ENCODE measurements at regions not wholly inside any gene's neighbourhood (a gene's known extent, or its start where the extent isn't known, plus 50 kb on each side); places are given as distances from the start of the nearest gene placed in this dataset.

GRCh38 chr7:94059746-94060145 lies 55.6 kb upstream of the BET1 start:
- intact Hi-C loops (cut with DNase I) = no loop called here
- DNase-seq = peak in 1 of 5 donors; percentile 25
- Histone ChIP-seq H3K36me3 (ENCODE audit: control insufficient read depth in 2 of 3, insufficient read depth in 3 of 3, low read length in 3 of 3) (no peaks in the 10 kb centered on the region), H3K9me3 (ENCODE audit: control insufficient read depth in 2 of 3, insufficient read depth in 1 of 3, low read length in 3 of 3) (no peaks in the 10 kb centered on the region), H3K4me1 (ENCODE audit: control insufficient read depth in 2 of 3, insufficient read depth in 2 of 3, low read depth in 1 of 3, low read length in 3 of 3) (no peaks in the 10 kb centered on the region), H3K9ac (ENCODE audit: low read length in 3 of 3) (no peak overlapping the region), H3K27me3 (ENCODE audit: control insufficient read depth, insufficient read depth, low read length) (no peaks in the 10 kb centered on the region), H3K27ac (ENCODE audit: low read depth in 2 of 2, low read length in 2 of 2) (no peak overlapping the region), H3K4me3 (ENCODE audit: low read length in 3 of 3) (no peak overlapping the region)
- no peak for FAIRE-seq
- no peak for TF ChIP-seq CTCF (IDR thresholded peaks at IDR 0.05; ENCODE audit: borderline replicate concordance, extremely low read depth, insufficient read depth)

DNA sequence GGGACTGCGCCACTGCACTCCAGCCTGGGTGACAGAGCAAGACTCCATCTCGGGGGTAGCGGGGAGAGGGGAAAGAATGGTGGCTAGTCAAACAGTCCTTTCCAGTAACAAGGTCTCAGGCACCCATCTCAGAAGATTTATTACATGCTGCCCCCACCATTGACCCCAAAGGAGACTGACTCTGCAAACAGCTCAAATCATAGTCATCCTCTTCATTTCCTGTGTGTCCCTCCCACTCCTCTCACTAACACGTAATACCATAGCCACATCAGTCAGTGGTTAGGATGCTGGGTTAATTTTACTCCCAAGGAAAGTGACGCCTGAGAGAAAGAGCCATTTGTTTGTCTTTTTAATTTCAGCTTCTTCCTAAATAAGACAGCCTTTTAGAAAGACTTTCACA lies 56.6 kb upstream of the BET1 start:
- no peak for TF ChIP-seq CTCF (IDR thresholded peaks at IDR 0.05; ENCODE audit: borderline replicate concordance, extremely low read depth, insufficient read depth)
- DNase-seq = peak in 4 of 5 donors; percentile 85 to 93 (median 90)

DNA sequence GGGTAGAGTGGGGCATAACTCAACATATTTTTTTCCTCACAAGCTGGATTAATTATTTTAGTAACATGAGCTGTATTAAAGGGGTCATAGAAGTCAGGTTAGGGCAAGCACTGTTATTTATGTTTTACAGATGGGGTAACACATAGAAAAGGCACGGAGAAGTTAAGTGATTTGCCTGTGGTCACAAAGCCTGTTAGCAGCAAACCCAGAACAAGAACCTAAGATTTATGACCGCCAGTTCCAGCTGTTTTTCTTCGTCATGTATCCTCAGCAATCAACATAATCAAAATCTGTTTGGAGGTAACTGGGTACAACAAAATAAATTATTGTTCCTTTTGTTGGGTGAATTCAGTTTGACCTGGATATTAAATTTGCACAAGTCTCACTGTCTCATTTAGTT lies 57.2 kb upstream of the BET1 start:
- Histone ChIP-seq H3K36me3 (ENCODE audit: control insufficient read depth in 2 of 3, insufficient read depth in 3 of 3, low read length in 3 of 3) (no peaks in the 10 kb centered on the region), H3K9me3 (ENCODE audit: control insufficient read depth in 2 of 3, insufficient read depth in 1 of 3, low read length in 3 of 3) (no peaks in the 10 kb centered on the region), H3K4me3 (ENCODE audit: low read length in 3 of 3) (no peak overlapping the region), H3K27ac (ENCODE audit: low read depth in 2 of 2, low read length in 2 of 2) (no peak overlapping the region), H3K4me1 (ENCODE audit: control insufficient read depth in 2 of 3, insufficient read depth in 2 of 3, low read depth in 1 of 3, low read length in 3 of 3) (no peaks in the 10 kb centered on the region), H3K9ac (ENCODE audit: low read length in 3 of 3) (no peak overlapping the region), H3K27me3 (ENCODE audit: control insufficient read depth, insufficient read depth, low read length) (no peaks in the 10 kb centered on the region)
- intact Hi-C loops (cut with DNase I) = no loop called here
- peak in 2 of 5 donors; percentile 29 to 33 for DNase-seq
- TF ChIP-seq CTCF (IDR thresholded peaks at IDR 0.05; ENCODE audit: borderline replicate concordance, extremely low read depth, insufficient read depth) = no peak
- FAIRE-seq = no peak

More for the DNA sequence above, 56.6 kb upstream of the BET1 start:
- Histone ChIP-seq H3K4me1 (ENCODE audit: control insufficient read depth in 2 of 3, insufficient read depth in 2 of 3, low read depth in 1 of 3, low read length in 3 of 3) (no peaks in the 10 kb centered on the region), H3K36me3 (ENCODE audit: control insufficient read depth in 2 of 3, insufficient read depth in 3 of 3, low read length in 3 of 3) (no peaks in the 10 kb centered on the region), H3K4me3 (ENCODE audit: low read length in 3 of 3) (no peak overlapping the region), H3K27me3 (ENCODE audit: control insufficient read depth, insufficient read depth, low read length) (no peaks in the 10 kb centered on the region), H3K27ac (ENCODE audit: low read depth in 2 of 2, low read length in 2 of 2) (no peak overlapping the region), H3K9me3 (ENCODE audit: control insufficient read depth in 2 of 3, insufficient read depth in 1 of 3, low read length in 3 of 3) (no peaks in the 10 kb centered on the region), H3K9ac (ENCODE audit: low read length in 3 of 3) (no peak overlapping the region)
- intact Hi-C loops (cut with DNase I) = no loop called here
- FAIRE-seq = no peak

DNA sequence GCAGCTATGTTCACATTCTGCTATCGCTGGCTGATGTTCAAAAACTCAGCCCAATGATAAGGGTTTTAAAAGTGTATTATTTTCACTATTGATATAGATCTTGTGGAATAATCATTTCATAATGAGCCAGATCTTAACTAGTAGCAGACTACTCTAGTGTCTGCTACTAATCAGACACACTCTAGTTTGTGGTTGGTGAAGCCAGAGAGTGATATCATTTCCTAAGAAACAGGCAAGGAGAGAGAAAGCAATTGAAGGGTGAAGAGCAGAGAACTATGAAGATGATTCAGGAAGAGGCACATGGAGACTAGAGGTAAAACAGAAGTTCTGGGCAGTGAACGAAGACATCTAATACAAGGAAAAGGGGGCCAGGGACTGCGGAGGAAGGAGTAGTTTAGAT lies 58.2 kb upstream of the BET1 start:
- H3K27ac ChIP-seq (ENCODE audit: low read depth in 2 of 2, low read length in 2 of 2) = no peak overlapping the region
- no peak overlapping the region for H3K9ac ChIP-seq (ENCODE audit: low read length in 3 of 3)
- H3K9me3 ChIP-seq (ENCODE audit: control insufficient read depth in 2 of 3, insufficient read depth in 1 of 3, low read length in 3 of 3) = no peaks in the 10 kb centered on the region
- H3K36me3 ChIP-seq (ENCODE audit: control insufficient read depth in 2 of 3, insufficient read depth in 3 of 3, low read length in 3 of 3) = no peaks in the 10 kb centered on the region
- no peak for TF ChIP-seq CTCF (IDR thresholded peaks at IDR 0.05; ENCODE audit: borderline replicate concordance, extremely low read depth, insufficient read depth)
- H3K4me1 ChIP-seq (ENCODE audit: control insufficient read depth in 2 of 3, insufficient read depth in 2 of 3, low read depth in 1 of 3, low read length in 3 of 3) = no peaks in the 10 kb centered on the region
- DNase-seq = no peak
- H3K27me3 ChIP-seq (ENCODE audit: control insufficient read depth, insufficient read depth, low read length) = no peaks in the 10 kb centered on the region
- intact Hi-C loops (cut with DNase I) = no loop called here
- FAIRE-seq = no peak
- no peak overlapping the region for H3K4me3 ChIP-seq (ENCODE audit: low read length in 3 of 3)
